Posterior vena cava (tissue), 2 donors: ENCODE measurements at regions not wholly inside any gene's neighbourhood (a gene's known extent, or its start where the extent isn't known, plus 50 kb on each side); places are given as distances from the start of the nearest gene placed in this dataset.
"Not testable (repeated sequence)": the region's sequence is repeated elsewhere in the genome, so short reads cannot be mapped to it uniquely, and the experiment has no call there.

Experiments
- DNase-seq: peaks from one replicate; pipeline ENCODE4 v3.0.0-alpha.2; 2020; ENCODE audit warnings: low spot score
- intact Hi-C, 2 donors: fragments of 100-400 bp; cut with DNase I; formaldehyde crosslinking; loops; one replicate each; pipeline versions ENCODE4 v1.14.1 to v1.14.2; 2022 to 2023
- donor health status: DM: yes; HTN: yes; CAD: no.
- donor health status: DM: yes; HTN: yes; CAD: no.

DNA sequence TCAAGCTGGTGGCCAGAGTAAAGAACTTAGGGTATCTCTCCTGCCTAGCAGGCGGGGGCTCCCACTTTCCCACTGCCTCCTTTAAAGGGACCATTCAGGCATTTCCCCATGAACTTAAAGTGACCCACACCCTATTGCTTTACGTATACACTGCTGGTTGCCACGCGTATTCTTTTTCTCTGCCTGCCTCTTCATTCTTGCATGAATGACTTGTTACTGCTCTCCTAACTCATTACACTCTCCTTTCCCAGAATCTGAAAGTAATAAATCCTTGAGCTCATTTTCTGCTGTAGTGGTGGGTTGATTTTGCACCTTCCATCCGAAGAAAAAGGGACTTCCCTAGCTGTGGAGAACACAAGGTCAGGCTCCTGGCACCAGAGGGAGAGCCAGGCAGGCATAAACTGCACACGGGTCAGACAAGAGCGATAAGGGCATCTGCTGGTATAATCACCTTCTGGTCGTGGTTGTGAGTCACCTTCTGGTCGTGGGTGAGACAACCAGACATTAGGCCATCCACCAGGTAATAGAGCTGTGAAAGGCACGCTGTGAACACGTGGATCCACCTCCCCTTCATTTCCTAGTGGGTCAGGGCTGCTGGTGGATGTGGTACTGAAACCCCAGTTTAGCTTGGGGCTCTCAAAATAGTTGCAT is 950.3 kb downstream of the SOCS6 start:
- no peak for DNase-seq
- intact Hi-C loops, result no loop called here

DNA sequence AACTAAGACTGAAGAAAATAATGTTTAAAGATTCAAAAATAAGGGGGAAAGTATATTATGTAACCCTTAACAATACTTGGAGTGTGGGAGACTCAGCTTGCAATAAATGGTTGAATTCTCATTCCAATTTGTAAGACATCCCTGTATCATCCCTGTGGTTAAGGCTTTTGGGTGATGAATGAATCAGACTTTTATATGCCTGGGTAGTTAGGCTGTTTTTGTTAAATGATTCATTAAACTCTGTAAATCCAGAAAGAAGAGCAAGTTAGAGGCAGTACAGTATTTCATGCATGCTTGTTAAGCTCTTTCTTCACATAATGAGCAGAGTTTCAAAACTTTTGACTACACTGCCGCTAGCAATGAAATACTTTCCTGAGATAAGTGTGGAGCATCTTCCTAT is 948.8 kb downstream of the SOCS6 start:
- no peak for DNase-seq
- intact Hi-C loops, result no loop called here

DNA sequence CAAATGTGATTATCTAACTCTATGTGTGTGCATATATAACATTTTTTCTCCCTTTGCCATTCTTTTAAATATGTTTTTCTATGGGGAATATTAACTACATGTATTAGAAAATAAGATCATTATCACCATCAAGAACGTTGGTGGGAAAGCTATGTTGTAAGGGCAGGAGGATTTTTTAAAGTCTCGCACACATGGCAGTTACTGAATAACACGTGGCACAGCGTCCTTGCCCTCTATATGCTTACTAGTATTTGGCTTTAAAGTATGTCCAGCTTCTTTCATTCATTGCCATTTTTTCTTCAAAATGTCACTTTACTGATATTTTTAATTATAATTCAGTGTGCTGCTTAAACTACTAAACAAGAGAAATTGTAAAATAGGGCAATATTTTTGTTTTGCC is 944.3 kb downstream of the SOCS6 start:
- intact Hi-C loops, result no loop called here
- DNase-seq, result no peak

DNA sequence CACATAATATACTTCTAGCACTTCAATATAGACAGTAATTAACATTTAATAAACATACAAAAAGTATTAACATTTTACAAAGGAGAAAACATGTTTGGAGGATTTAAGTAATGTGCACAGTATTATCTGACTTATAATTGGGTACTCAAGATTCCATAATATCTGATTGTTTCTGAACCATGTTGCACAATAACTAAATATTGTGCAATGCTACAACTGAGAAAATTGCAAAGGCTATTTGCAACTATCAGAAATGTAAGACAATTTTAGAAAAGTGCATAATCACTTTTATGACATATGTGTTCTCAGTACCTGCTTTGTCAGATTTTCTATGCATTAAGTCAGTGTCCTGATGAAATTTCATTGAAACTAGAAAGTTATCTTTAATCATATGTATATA is 934.6 kb downstream of the SOCS6 start:
- DNase-seq, result no peak
- intact Hi-C loops, result no loop called here

DNA sequence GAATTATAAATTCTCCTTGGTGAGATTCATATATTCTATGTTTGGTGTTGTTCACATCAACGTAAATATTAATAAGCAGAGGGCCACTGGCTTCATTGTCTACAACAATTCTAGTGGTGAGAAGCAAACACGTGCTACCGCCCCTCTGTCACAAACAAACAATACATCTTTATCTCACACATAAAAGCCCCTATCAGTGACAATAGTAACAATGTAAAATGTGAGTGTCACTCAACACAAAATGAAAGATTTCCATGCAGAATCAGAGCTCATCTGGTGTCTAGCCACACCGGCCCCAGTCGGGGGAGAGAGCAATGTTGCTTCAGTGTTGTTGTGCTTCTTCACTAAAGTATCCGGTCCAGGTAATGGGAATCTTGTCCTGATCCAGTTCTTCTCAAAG is 932.6 kb downstream of the SOCS6 start:
- intact Hi-C loops, result no loop called here
- DNase-seq, result no peak

DNA sequence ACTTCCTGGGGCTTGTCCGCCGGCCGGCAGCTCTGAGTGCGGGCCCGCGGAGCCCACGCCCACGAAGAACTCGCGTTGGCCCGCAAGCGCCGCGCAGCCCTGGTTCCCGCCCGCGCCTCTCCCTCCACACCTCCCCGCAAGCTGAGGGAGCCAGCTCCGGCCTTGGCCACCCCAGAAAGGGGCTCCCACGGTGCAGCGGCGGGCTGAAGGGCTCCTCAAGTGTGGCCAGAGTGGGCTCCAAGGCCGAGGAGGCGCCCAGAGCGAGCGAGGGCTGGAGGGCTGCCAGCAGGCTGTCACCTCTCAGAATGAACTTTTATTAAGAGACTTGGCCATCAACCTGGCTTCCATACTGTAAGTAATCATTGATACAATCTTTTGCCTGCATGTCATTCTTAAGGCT is 923.9 kb downstream of the SOCS6 start:
- DNase-seq, intact Hi-C loops: not testable (repeated sequence)

DNA sequence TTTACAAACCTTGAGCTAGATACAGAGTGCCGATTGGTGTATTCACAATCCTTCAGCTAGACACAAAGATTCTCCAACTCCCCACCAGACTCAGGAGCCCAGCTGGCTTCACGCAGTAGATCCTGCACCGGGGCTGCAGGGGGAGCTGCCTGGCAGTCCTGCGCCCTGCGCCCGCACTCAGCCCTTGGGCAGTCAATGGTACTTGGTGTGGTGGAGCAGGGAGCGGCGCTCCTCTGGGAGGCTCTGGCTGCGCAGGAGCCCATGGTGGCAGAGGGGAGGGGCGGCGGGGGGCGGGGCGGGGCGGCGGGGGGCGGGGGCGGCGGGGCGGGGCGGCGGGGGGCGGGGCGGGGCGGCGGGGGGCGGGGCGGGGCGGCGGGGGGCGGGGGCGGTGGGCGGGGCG is 923.4 kb downstream of the SOCS6 start:
- intact Hi-C loops, result no loop called here
- no peak for DNase-seq

DNA sequence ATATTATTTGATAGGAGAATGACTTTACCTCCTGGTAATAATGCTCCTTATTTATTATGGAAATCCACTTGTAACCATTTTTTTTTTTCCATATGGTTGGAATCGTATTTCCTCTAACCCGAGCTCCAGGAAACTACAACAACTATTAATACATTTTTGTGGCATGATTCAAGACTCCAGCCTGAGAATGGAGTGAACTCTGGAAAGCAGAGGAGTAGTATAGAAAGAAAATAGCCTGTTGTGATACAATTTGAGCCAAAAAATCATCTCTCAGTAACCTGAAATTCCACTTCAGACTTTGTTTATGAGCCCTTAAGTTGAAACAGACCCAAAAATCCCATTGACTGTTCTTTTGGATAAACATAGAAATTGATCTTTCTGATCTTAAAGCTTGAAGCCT is 921.1 kb downstream of the SOCS6 start:
- intact Hi-C loops, result no loop called here
- no peak for DNase-seq

DNA sequence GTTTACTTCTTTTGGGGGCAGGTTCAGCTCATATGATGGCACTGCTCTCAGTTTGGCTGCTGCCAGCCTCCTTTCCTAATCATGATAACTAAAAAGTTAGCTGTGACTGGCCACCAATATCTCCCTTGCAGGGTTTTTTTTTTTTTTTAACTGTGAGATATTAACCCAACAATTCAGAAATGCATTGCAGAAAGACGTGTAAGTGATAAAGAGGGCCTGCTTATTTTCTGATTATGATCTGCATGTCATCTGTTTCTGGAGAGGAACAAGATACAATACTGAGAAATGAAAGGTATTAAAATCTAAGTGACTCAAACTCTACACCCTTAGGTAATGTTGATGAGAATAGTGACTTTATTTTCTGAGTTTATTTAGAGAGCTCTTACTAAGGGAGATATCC is 905.6 kb downstream of the SOCS6 start:
- intact Hi-C loops, result no loop called here
- DNase-seq, result no peak

DNA sequence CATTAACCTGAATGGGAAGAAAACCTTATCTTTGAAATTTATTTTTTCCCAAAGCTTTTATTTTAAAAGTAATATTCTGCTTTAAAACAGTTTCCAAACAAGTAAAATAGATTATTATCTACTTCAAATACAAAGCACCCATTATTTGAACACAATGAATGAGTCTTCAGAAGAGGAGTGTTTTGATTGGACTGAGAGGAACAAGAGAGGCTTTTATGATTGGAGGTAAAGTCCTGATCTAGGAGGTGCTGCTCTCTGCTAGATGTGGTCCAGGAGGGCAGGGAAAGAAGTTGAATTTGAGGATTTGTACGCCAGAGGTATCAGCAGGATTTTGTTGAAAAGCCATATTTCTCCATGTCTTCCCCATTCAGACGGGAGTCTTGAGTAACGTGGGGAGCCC is 900.7 kb downstream of the SOCS6 start:
- no peak for DNase-seq
- intact Hi-C loops, result no loop called here

DNA sequence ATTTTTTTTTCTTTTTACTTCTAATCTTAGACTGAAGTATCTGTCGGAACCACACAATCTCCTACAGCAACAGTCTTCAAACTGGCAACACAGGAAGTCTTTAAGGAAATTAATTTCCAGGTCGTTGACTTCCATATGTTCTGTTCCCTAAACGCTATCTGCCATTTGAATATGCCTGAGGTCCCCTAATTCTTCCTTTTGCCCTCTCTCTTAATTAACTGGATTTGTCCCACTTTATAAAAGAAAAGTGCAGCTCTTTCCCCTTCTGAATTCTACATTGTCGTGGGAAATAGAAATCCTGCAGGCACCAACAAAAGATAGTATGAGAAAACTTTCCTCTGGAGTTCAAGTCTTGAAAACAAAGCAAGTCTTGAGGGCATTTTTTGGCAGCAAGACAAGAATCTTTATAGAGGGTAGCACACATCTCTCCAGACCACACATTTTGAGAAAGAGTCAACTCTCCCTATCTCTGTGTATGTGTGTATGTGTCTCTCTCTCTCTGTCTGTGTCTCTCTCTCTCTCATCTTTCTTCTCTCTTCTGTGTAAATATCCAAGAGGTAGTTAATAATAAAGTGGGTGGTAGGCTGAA is 879.8 kb downstream of the SOCS6 start:
- intact Hi-C loops, result no loop called here
- no peak for DNase-seq

DNA sequence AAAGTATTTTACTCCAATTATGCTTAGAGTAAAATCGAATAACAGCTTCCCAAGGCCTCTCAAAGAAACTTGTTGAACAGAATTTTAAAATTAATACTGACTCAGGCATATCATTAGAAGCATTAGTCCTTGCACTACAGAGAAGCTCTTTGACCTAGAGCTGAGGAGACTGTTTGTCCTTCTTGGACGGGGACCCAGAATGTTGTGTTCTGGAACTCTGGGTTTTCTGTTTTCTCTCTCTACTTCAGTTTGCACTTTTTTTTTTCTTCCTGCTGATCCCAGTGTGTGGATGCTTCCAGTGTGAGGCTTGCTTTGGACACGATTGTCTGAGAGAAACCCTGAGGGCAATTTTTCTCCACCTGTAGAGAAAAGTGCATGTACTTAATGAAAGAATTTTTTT is 847.6 kb downstream of the SOCS6 start:
- no peak for DNase-seq
- intact Hi-C loops, result no loop called here

DNA sequence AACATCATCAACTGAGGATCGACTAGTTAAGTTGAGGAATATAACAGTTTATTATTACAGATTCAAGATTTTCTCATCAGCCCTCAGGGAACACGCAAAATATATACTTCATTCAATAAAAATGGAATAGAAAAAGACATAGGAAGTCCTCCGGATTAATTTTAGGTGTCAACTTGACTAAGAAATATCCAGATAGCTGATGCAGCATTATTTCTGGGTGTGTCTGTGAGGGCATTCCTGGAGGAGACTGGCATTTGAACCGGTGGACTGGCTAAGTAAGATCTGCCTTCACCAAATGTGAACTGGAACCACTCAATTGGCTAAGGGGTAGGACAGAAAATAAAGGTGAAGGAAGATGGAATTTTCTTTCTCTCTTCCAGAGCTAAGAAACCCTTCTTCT is 845.3 kb downstream of the SOCS6 start:
- intact Hi-C loops, result no loop called here
- DNase-seq, result no peak

DNA sequence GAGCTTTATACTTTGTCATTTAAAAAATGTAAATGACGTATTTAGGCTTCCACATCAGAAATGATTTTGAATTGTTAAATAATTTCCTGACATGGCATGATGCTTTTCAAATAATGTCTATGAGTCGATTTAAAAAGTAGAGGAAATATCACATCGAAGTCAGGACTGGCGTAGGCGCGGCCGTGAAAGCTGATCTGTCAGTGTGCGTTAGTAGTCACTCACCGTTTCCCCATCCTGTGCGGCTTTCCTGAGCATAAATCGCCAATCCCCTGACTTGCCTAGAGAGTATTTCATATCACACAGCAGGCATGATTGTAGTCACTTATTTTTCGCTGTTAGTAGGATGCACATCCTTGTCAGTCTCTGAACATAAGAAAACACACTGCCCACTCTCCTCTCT is 843.1 kb downstream of the SOCS6 start:
- intact Hi-C loops, result no loop called here
- DNase-seq, result no peak

DNA sequence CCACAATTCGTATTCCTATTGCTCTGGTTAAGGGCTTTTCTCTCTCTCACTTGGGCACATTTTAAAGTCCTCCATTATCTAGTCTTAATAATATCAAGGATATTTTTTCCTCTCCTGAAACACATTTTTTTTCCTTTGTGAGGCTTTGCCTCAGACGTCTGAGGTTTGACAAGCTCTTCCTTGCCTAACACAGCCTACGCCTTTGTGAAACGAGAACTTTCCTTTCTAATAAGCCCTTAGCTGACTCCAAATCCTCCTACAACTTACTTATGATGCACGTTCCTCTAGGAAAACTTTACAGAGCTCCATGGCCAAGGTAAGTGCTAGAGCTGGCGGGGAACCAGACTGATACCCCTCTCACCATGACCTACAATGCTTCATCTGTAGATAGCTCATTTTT is 841.5 kb downstream of the SOCS6 start:
- intact Hi-C loops, result no loop called here

DNA sequence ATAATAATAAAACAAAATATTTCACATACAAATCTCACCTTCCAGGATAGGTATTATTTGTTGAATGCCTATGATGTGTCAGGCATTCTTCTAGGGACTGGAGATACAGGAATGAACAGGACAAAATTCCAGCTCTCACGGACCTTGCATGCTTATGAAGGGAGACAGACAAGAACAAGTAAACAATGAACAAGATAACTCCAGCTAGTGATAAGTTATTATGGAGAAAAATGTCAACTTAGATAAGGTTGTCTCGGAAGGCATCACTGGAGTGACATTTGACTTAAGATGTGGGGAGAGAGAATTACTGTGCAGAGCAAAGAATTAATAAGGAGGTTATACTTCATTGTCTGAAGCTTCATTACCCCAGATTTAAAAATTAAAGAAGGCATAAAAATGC is 836.7 kb downstream of the SOCS6 start:
- no peak for DNase-seq
- intact Hi-C loops, result no loop called here

More for the DNA sequence above, 841.5 kb downstream of the SOCS6 start:
- DNase-seq, result no peak

DNA sequence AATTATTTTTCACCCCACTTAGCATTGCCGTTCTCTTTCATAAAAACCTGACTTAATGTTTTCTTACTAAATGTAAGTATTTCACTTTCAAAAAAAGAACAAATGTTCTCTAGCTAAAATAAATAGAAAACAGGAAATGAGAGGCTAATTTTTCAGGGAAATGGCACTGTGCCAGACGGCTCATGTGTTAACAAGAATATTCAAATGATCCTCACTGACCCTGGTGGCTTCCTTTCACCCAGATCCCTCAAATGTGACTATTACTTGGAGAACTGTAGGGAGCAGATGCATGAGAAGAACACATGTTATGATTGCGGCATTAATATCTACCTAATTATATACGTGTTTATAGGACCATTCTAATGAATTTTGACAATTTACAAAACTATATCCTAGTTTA is 827.7 kb downstream of the SOCS6 start:
- intact Hi-C loops, result no loop called here
- no peak for DNase-seq

DNA sequence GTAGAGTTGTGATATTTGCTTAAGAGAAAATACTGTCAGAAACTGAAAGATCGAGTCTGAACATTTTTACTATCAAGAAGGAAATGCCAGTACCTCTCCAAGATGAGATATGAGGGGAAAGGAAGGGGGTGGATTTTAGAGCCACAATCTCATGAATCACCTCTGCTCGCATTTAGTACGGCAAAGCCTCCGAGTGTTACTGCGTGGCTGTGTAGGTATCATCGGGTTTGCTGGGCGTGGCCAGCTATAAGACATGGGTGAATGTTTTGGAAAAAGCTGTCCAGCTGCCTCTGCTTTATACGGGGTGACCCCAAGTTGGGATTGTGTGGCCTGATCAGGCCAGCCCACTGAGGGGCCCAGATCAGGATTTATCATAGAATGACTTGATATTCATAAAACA is 826.4 kb downstream of the SOCS6 start:
- no peak for DNase-seq
- intact Hi-C loops, result no loop called here

DNA sequence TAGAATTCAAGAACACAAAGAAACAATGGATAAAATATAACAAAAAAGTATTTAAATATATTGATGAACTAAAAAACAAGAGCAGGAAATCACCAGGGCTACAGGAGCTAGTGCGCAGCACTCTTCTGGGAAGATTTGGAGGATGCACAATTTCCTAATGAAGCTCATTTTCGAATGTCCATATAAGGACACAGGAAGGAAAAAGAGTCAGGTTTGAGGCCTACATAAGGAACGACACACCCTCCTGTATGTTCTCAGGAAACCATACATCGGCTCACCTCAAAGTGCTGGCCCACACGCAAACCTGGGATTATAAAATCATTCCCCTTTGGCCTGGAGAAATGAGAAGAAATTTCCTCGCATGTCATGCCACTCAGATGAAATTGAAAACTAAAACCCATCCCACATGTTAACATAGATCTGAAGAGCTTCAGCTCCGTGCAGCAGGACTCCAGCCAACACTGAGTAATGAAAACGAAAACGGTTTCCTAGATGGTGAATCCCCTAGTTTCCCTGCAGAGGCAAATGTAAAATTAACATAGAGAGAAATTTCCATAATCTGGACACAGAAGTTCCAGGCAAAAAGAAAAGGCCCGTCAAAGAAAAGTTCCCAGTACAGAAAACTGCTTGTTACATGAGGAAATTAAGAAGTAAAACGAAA is 825.8 kb downstream of the SOCS6 start:
- DNase-seq, result no peak
- intact Hi-C loops, result no loop called here

DNA sequence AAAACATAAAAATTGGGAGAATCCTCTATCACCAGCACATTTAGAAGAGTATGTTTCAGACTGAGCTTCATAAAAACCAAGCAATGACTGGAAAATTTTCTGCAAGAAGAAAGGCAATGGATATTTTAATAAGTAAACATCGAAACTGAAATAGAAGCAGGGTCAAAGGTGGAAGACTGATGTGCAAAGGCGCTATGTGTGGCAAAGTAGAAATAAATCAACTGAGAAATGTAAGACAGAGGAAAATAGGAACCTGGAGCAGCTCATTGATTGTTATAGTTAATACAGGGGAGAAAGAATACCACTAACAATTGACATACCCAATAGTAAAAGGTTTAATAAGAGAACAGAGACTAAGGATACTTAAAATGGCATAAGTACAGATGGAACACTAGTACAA is 818.4 kb downstream of the SOCS6 start:
- intact Hi-C loops, result no loop called here
- no peak for DNase-seq

DNA sequence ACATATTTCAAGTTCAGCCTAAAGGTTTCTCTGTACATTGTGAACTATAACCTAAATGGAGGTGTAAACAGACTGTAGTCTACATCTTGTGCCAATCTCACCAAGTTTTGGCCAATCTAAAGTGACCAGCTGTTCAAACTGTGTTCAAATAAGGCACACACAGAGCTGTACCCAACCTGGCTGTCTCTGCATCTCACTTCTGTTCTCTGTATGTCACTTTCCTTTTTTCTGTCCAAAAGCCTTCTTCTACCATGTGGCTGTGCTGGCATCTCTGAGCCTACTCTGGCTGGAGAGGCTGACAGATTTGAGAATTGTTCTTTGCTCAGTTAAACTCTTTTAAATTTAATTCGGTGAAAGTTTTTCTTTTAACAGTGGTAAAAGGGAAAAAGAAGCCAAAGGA is 817.9 kb downstream of the SOCS6 start:
- intact Hi-C loops, result no loop called here
- DNase-seq, result no peak
